ENCODE measurements at regions not wholly inside any gene's neighbourhood (a gene's known extent, or its start where the extent isn't known, plus 50 kb on each side); places are given as distances from the start of the nearest gene placed in this dataset.

GRCh38 chr4:129863206-129863605 is 767.3 kb downstream of the C4orf33 start:
- CTCF ChIA-PET: interaction anchor here (0.7 kb wide), 1 partner anchor 29 kb away, joined by 3 read pairs; no protein-coding TSS in a partner anchor
- POLR2A ChIA-PET (ENCODE audit: low non-redundant PET): no interaction called here

GRCh38 chr4:129883996-129884395 is 788.0 kb downstream of the C4orf33 start:
- no peak for TF ChIP-seq CTCF (conservative IDR thresholded peaks at IDR 0.05; ENCODE audit: low read depth)
- no peak overlapping the region for H3K27ac ChIP-seq
- POLR2A ChIA-PET (ENCODE audit: low non-redundant PET): no interaction called here
- CTCF ChIA-PET: interaction anchor here (0.6 kb wide), 2 partner anchors 129 to 534 kb away, joined by 3 to 7 read pairs; no protein-coding TSS in a partner anchor
- DNase-seq (ENCODE audit: low spot score): no peak

More at GRCh38 chr4:129863206-129863605, 767.3 kb downstream of the C4orf33 start:
- no peak for TF ChIP-seq CTCF (conservative IDR thresholded peaks at IDR 0.05; ENCODE audit: low read depth)
- no peak overlapping the region for H3K27ac ChIP-seq
- no peak for DNase-seq (ENCODE audit: low spot score)

- no peak overlapping the region for H3K27ac ChIP-seq
- TF ChIP-seq CTCF (conservative IDR thresholded peaks at IDR 0.05; ENCODE audit: low read depth): no peak
- POLR2A ChIA-PET (ENCODE audit: low non-redundant PET): no interaction called here
- CTCF ChIA-PET: no interaction called here
- no peak for DNase-seq (ENCODE audit: low spot score)
Observed at GRCh38 chr4:129897111-129897510, 801.2 kb downstream of the C4orf33 start.

GRCh38 chr4:129899849-129900248 is 803.9 kb downstream of the C4orf33 start:
- no peak for TF ChIP-seq CTCF (conservative IDR thresholded peaks at IDR 0.05; ENCODE audit: low read depth)
- POLR2A ChIA-PET (ENCODE audit: low non-redundant PET): no interaction called here
- H3K27ac ChIP-seq: no peak overlapping the region
- DNase-seq (ENCODE audit: low spot score): no peak
- CTCF ChIA-PET: interaction anchor here (0.6 to 0.7 kb wide), 2 partner anchors 86 to 1058 kb away, joined by 3 to 8 read pairs; no protein-coding TSS in a partner anchor

GRCh38 chr4:129900430-129900953 is 804.5 kb downstream of the C4orf33 start:
- CTCF ChIA-PET: no interaction called here

GRCh38 chr4:129901205-129901604 is 805.3 kb downstream of the C4orf33 start:
- POLR2A ChIA-PET (ENCODE audit: low non-redundant PET): no interaction called here
- CTCF ChIA-PET: no interaction called here
- no peak for DNase-seq (ENCODE audit: low spot score)
- no peak overlapping the region for H3K27ac ChIP-seq
- TF ChIP-seq CTCF (conservative IDR thresholded peaks at IDR 0.05; ENCODE audit: low read depth): no peak

More at GRCh38 chr4:129900430-129900953, 804.5 kb downstream of the C4orf33 start:
- POLR2A ChIA-PET (ENCODE audit: low non-redundant PET): no interaction called here
- no peak overlapping the region for H3K27ac ChIP-seq
- no peak for DNase-seq (ENCODE audit: low spot score)
- TF ChIP-seq CTCF (conservative IDR thresholded peaks at IDR 0.05; ENCODE audit: low read depth): no peak
